ENCODE measurements at regions not wholly inside any gene's neighbourhood (a gene's known extent, or its start where the extent isn't known, plus 50 kb on each side); places are given as distances from the start of the nearest gene placed in this dataset.
"Not testable (repeated sequence)": the region's sequence is repeated elsewhere in the genome, so short reads cannot be mapped to it uniquely, and the experiment has no call there.

GRCh38 chr4:102210806-102211205 is 134.5 kb downstream of the SLC39A8 start:
- DNase-seq = not testable (repeated sequence)

- DNase-seq = not testable (repeated sequence)
These were observed 140.6 kb downstream of the SLC39A8 start for GRCh38 chr4:102204634-102205033.

- no peak for DNase-seq
These were observed 149.1 kb downstream of the SLC39A8 start for GRCh38 chr4:102196221-102196620.

- DNase-seq = no peak
These were observed 152.1 kb downstream of the SLC39A8 start for GRCh38 chr4:102193145-102193544.

- no peak for DNase-seq
These were observed 165.2 kb downstream of the SLC39A8 start for GRCh38 chr4:102180046-102180445.

- peak in 1 of 3 donors; percentile 2 for DNase-seq
These were observed 170.5 kb downstream of the SLC39A8 start for GRCh38 chr4:102174719-102175189.

GRCh38 chr4:102172341-102172740 is 172.9 kb downstream of the SLC39A8 start:
- no peak for DNase-seq

- DNase-seq = no peak
These were observed 174.4 kb downstream of the SLC39A8 start for GRCh38 chr4:102170910-102171309.

GRCh38 chr4:102169345-102169744 is 175.9 kb downstream of the SLC39A8 start:
- DNase-seq = no peak

GRCh38 chr4:102168580-102168979 is 176.7 kb downstream of the SLC39A8 start:
- DNase-seq = peak in 1 of 3 donors; percentile 16

- no peak for DNase-seq
These were observed 179.7 kb downstream of the SLC39A8 start for GRCh38 chr4:102165584-102165983.

- no peak for DNase-seq
These were observed 181.7 kb downstream of the SLC39A8 start for GRCh38 chr4:102163404-102164140.

- DNase-seq = no peak
These were observed 187.3 kb downstream of the SLC39A8 start for GRCh38 chr4:102157984-102158383.

- peak; percentile 19 to 66 (median 34) for DNase-seq
These were observed 191.9 kb downstream of the SLC39A8 start for GRCh38 chr4:102153391-102153790.

GRCh38 chr4:102151696-102152095 is 193.6 kb downstream of the SLC39A8 start:
- no peak for DNase-seq

- no peak for DNase-seq
These were observed 201.8 kb downstream of the SLC39A8 start for GRCh38 chr4:102143433-102143832.

- DNase-seq = peak; percentile 25 to 65 (median 55)
These were observed 203.4 kb downstream of the SLC39A8 start for GRCh38 chr4:102141842-102142241.

GRCh38 chr4:102139932-102140331 is 205.3 kb downstream of the SLC39A8 start:
- DNase-seq = no peak

GRCh38 chr4:102139132-102139573 is 206.1 kb downstream of the SLC39A8 start:
- peak in 2 of 3 donors; percentile 22 to 36 for DNase-seq

- no peak for DNase-seq
These were observed 208.1 kb downstream of the SLC39A8 start for GRCh38 chr4:102137217-102137616.

- DNase-seq = no peak
These were observed 215.5 kb downstream of the SLC39A8 start for GRCh38 chr4:102129810-102130209.

All from muscle of back (tissue), 3 donors.